Activated CD8-positive, alpha-beta T cell treated with anti-CD3 and anti-CD28 coated beads for 36 hours (primary cell): ENCODE measurements at regions not wholly inside any gene's neighbourhood (a gene's known extent, or its start where the extent isn't known, plus 50 kb on each side); places are given as distances from the start of the nearest gene placed in this dataset.
A peak's percentile ranks its signal among the peaks of the same experiment; 100 is the strongest.

Experiments
- ATAC-seq: fragments of 200-7000 bp; cut with Tn5 transposase; one replicate; pipeline ENCODE4 v1.10.0; 2021; ENCODE audit warnings: mild to moderate bottlenecking, moderate library complexity
- CTCF ChIA-PET: fragments of 350-600 bp; sonication (Branson Sonifier 250); formaldehyde crosslinking; loops from one replicate; lab custom pipeline; 2021; ENCODE audit warnings: antibody characterized with exemption; lab: Charles Lee
- POLR2A ChIA-PET: fragments of 350-600 bp; sonication (Branson Sonifier 250); formaldehyde crosslinking; loops from one replicate; lab custom pipeline; 2021; ENCODE audit warnings: antibody characterized with exemption; lab: Charles Lee
- DNase-seq: peaks from one replicate; pipeline ENCODE4 v3.0.0-alpha.2; 2020
- H3K27ac Mint-ChIP-seq: one replicate; pipeline ENCODE4 v1.8.0; 2021; ENCODE audit warnings: mild to moderate bottlenecking, mixed read lengths
- H3K27me3 Mint-ChIP-seq: one replicate; pipeline ENCODE4 v1.8.0; 2021; ENCODE audit warnings: mixed read lengths
- H3K36me3 Mint-ChIP-seq: one replicate; pipeline ENCODE4 v1.8.0; 2021; ENCODE audit warnings: low read depth, mixed read lengths
- H3K4me1 Mint-ChIP-seq: one replicate; pipeline ENCODE4 v1.8.0; 2021; ENCODE audit warnings: low read depth, mixed read lengths
- H3K4me3 Mint-ChIP-seq: one replicate; pipeline ENCODE4 v1.8.0; 2021; ENCODE audit warnings: mild to moderate bottlenecking, moderate library complexity, mixed read lengths
- H3K9me3 Mint-ChIP-seq: one replicate; pipeline ENCODE4 v1.8.0; 2021; ENCODE audit warnings: mixed read lengths
- intact Hi-C: fragments of 100-400 bp; cut with micrococcal nuclease; formaldehyde crosslinking; loops from one replicate; pipeline ENCODE4 v1.10.0; 2022
- TF ChIP-seq, protein P1 (sequence below): fragments of 200-600 bp; IDR thresholded peaks from one replicate; pipeline ENCODE4 v1.8.0; 2022; ENCODE audit warnings: antibody characterized with exemption, mild to moderate bottlenecking

DNA sequence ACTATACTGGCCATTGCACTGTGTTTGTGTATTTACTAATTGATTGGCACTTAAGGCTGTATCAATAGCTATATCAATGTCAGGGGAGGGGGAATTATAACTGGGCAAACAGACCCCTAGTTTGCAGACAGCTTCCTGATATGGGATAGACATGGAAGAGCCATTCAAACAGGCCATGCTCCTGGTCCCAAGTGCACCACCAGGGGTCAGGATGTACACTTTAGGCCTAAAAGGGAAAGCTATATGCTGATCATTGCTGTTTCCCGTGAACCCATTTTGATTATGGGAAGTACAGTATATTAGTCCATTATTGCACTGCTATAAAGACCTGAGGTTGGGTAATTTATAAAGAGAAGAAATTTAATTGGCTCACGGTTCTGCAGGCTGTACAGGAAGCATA lies 124.9 kb upstream of the BACE2 start:
- Mint-ChIP-seq H3K27me3 (peaks cover 9% of the 10 kb centered on the region), H3K27ac (no peak overlapping the region), H3K4me1 (no peaks in the 10 kb centered on the region), H3K36me3 (no peaks in the 10 kb centered on the region), H3K9me3 (no peaks in the 10 kb centered on the region), H3K4me3 (no peak overlapping the region)
- DNase-seq, result no peak
- ChIA-PET CTCF (no interaction called here), POLR2A (no interaction called here)
- TF ChIP-seq, protein P1, sequence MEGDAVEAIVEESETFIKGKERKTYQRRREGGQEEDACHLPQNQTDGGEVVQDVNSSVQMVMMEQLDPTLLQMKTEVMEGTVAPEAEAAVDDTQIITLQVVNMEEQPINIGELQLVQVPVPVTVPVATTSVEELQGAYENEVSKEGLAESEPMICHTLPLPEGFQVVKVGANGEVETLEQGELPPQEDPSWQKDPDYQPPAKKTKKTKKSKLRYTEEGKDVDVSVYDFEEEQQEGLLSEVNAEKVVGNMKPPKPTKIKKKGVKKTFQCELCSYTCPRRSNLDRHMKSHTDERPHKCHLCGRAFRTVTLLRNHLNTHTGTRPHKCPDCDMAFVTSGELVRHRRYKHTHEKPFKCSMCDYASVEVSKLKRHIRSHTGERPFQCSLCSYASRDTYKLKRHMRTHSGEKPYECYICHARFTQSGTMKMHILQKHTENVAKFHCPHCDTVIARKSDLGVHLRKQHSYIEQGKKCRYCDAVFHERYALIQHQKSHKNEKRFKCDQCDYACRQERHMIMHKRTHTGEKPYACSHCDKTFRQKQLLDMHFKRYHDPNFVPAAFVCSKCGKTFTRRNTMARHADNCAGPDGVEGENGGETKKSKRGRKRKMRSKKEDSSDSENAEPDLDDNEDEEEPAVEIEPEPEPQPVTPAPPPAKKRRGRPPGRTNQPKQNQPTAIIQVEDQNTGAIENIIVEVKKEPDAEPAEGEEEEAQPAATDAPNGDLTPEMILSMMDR, result peak; percentile 11
- ATAC-seq, result no peak
- intact Hi-C loops, result no loop called here

DNA sequence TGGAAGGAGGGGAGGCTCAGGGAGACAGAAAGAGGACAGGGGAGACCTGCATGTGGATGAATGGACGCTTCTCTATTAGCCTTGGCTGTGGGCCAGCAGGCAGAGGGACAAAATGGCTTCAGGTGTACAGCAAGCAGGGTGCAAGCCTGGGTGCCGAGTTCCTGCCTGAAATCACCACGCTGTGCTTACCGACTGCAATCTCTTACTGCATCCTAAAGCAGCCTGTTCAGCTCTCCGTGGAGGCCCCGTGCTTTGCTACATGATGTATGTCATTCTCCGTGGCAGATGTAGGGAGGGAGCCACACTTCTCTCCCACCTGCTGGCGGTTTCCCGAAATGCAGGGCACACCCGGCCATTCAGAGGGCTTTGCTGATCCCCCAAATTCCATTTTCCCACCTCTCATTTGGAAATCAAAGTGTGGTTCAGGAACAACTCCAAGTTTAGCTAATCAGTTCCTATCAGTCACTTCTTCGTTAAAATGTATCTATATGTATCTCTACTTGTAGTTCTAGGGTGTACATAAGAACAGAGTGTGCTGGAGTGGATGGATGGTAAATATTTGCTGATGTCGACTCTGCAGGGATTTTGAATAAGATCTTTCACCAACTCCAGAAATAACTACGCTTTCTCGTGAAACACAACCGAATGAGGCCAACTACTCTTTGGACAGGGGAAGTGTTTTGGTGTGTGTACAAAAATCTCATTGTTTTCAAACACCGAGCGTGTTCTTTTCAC lies 122.3 kb upstream of the BACE2 start:
- DNase-seq (peak; percentile 9), ATAC-seq (no peak)
- POLR2A ChIA-PET, result no interaction called here
- H3K27me3 Mint-ChIP-seq, result peaks cover 12% of the 10 kb centered on the region
- H3K9me3 Mint-ChIP-seq, result no peaks in the 10 kb centered on the region
- H3K27ac Mint-ChIP-seq, result no peak overlapping the region
- H3K4me3 Mint-ChIP-seq, result no peak overlapping the region
- no peaks in the 10 kb centered on the region for H3K4me1 Mint-ChIP-seq
- CTCF ChIA-PET, result no interaction called here
- intact Hi-C loops, result no loop called here
- H3K36me3 Mint-ChIP-seq, result no peaks in the 10 kb centered on the region
- TF ChIP-seq, protein P1, result peak; percentile 21

DNA sequence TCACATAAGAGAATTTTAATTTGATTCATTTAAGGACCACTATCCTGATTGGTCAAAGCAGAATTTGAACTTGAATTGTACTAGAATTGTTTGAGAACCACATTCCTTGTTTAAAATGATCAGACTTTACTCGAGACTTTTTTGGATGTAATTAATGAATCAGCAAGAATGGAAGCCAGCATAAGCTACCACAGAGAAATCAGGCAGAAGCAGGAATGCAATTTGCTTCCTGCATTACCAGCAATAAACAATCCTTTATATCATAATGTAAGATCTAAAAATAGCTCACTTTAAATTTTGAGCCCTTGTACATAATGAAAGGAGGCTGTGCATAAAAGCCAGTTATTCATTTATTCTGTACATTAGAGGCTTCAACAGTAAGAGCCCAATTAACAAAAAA lies 119.8 kb upstream of the BACE2 start:
- CTCF ChIA-PET, result no interaction called here
- no peak overlapping the region for H3K27ac Mint-ChIP-seq
- H3K27me3 Mint-ChIP-seq, result peaks cover 12% of the 10 kb centered on the region
- intact Hi-C loops, result no loop called here
- H3K4me1 Mint-ChIP-seq, result no peaks in the 10 kb centered on the region
- H3K4me3 Mint-ChIP-seq, result no peak overlapping the region
- POLR2A ChIA-PET, result no interaction called here
- H3K9me3 Mint-ChIP-seq, result no peaks in the 10 kb centered on the region
- DNase-seq, result no peak
- TF ChIP-seq, protein P1, result no peak
- no peak for ATAC-seq
- H3K36me3 Mint-ChIP-seq, result no peaks in the 10 kb centered on the region

DNA sequence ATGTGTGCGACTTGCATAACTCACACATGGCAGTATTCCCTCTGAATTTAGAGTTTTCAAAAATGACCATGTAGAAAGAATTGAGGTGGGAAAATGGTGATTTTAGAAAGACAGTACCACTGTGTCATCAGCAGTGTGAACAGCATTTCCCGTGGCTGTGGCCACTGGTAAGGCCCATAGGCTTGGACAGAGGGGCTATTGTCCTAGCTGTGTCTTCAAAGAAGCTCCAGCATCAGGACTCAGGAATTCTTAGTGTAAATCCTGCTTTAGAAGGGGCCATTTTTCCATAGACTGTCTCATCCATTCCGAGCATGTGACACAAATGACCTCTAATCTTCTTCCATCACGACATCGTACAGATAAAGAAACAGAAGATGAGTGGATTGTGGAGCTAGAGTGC lies 119.3 kb upstream of the BACE2 start:
- no peaks in the 10 kb centered on the region for H3K4me1 Mint-ChIP-seq
- TF ChIP-seq, protein P1, result no peak
- no peak overlapping the region for H3K27ac Mint-ChIP-seq
- H3K4me3 Mint-ChIP-seq, result no peak overlapping the region
- H3K36me3 Mint-ChIP-seq, result no peaks in the 10 kb centered on the region
- intact Hi-C loops, result no loop called here
- ChIA-PET CTCF (interaction anchor here (1.4 kb wide), 1 partner anchor 20 kb away, joined by 3 read pairs; no protein-coding TSS in a partner anchor), POLR2A (no interaction called here)
- H3K9me3 Mint-ChIP-seq, result no peaks in the 10 kb centered on the region
- DNase-seq (no peak), ATAC-seq (no peak)
- H3K27me3 Mint-ChIP-seq, result peaks cover 12% of the 10 kb centered on the region

GRCh38 chr21:41052820-41053555 lies 115.0 kb upstream of the BACE2 start:
- peaks cover 4% of the 10 kb centered on the region for H3K27me3 Mint-ChIP-seq
- ChIA-PET POLR2A (no interaction called here), CTCF (no interaction called here)
- no peaks in the 10 kb centered on the region for H3K36me3 Mint-ChIP-seq
- no peak overlapping the region for H3K27ac Mint-ChIP-seq
- no peaks in the 10 kb centered on the region for H3K4me1 Mint-ChIP-seq
- TF ChIP-seq, protein P1, result no peak
- H3K4me3 Mint-ChIP-seq, result no peak overlapping the region
- ATAC-seq (no peak), DNase-seq (no peak)
- intact Hi-C loops, result no loop called here
- H3K9me3 Mint-ChIP-seq, result no peaks in the 10 kb centered on the region
